GM10266 (cell line): ENCODE measurements at regions not wholly inside any gene's neighbourhood (a gene's known extent, or its start where the extent isn't known, plus 50 kb on each side); places are given as distances from the start of the nearest gene placed in this dataset.

Experiments
- DNase-seq: peaks from one replicate; pipeline ENCODE4 v3.0.0; 2012; ENCODE audit errors: extremely low spot score
- TF ChIP-seq, protein P1 (sequence below): IDR thresholded peaks from 2 replicates; pipeline ENCODE4 v1.5.1; 2012; ENCODE audit warnings: mild to moderate bottlenecking, low read depth; ENCODE audit not compliant: control insufficient read depth, insufficient read depth; ENCODE audit errors: missing control alignments

DNA sequence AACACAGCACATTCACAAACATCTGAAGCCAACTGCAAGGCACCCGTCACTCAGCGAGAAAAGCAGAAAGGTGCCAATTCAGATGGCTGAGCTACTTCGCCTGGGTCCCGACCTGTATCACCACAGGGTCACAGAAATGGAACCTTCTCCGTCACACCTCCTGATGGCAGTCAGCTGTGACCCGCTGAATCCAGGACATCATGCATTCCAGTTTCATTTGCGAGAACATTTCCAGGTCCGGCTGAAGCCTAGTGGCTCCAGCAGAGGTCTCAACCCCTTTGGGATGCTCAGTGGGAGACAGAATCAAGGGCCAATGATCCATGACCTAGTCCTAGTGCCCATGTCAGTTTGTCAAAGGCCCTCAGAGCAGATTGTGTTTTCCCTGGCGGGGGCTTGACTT, 193.6 kb upstream of the KLF14 start:
- TF ChIP-seq, protein P1, sequence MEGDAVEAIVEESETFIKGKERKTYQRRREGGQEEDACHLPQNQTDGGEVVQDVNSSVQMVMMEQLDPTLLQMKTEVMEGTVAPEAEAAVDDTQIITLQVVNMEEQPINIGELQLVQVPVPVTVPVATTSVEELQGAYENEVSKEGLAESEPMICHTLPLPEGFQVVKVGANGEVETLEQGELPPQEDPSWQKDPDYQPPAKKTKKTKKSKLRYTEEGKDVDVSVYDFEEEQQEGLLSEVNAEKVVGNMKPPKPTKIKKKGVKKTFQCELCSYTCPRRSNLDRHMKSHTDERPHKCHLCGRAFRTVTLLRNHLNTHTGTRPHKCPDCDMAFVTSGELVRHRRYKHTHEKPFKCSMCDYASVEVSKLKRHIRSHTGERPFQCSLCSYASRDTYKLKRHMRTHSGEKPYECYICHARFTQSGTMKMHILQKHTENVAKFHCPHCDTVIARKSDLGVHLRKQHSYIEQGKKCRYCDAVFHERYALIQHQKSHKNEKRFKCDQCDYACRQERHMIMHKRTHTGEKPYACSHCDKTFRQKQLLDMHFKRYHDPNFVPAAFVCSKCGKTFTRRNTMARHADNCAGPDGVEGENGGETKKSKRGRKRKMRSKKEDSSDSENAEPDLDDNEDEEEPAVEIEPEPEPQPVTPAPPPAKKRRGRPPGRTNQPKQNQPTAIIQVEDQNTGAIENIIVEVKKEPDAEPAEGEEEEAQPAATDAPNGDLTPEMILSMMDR = no peak
- DNase-seq = no peak

DNA sequence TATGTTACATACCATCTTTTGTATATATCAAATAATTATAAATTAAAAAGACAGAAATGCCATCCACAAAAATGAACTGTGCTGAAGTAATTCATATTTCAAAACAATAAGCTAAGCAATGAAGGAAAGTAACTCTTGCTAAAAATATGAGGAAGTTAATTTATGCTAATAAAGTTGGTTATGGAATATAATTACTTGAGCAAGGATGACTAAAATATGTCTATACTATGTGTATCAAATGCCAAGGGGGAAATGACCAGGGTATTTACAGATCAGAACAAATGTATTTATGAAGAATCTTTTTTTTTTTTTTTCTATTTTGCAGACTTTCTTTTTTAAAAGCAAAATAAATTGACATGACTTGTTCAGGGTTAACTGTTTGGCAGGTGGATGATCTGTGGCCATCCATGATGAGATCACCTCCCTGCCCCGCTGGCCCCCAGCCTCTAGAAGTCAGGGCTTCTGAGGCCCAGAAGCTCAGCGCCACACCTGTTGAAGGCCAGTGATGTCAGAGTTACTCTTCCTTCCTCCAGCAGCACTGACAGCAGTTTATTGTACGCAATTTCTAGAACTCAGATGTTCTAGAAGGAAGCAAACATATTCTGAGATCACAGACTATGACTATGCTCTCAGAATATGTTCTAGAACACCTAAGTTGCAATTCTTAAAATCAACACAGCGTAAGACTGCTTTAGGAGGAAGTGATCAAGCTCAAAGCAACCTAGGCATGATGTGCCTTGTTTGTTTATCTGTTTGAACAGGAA, 196.1 kb upstream of the KLF14 start:
- DNase-seq = no peak

DNA sequence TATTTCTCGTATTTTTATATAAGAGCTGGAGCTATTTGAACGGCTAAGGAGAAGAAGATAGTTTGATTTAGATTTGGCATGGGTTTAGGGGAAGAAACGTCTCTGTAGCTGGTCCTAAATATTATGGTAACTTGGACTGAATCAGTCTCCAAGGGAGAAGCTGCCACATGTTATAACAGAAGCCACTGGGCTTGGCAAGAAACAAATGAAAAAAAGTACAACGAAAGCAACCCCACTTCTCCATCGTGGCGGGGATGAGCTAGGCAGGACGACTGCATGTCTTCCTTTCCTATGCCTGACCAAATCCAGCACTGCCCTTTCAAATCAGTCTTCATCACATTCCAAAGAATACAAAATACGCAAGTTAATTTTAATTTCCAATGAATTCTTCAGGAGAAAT, 196.7 kb upstream of the KLF14 start:
- TF ChIP-seq, protein P1 = no peak
- no peak for DNase-seq

More for the DNA sequence above, 196.1 kb upstream of the KLF14 start:
- TF ChIP-seq, protein P1 = no peak

DNA sequence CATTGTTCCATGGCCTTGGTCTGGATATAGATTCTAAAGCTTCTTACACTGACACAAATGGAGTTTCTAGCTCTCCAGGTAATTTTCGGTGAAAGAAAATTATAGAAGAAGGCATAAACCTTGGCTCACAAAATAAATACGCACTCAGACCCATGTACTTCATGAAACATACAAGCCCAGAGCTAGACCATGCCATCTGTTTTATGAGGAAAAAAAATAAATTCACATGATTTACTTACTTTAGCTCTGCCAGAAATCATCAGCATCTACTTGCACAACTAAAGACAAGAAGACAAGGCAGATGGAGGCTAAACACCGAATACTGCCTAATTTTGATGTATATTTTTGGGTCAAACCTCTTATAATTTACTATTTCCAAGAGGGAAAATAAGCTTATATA, 197.4 kb upstream of the KLF14 start:
- DNase-seq = no peak
- TF ChIP-seq, protein P1 = no peak

DNA sequence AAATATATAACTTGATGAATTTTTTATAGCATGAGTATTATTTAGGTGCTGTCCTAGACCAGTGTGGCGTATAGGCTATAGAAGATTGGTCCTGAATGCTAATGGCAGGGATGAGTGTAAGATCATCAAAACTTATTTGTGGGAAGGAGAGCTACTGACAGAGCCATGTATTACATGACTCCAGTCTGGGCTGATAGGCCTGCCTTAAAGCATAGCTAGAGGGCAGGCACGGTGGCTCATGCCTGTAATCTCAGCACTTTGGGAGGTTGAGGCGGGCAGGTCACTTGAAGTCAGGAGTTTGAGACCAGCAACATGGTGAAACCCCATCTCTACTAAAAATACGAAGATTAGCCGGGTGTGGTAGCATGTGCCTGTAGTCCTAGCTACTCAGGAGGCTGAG, 198.1 kb upstream of the KLF14 start:
- TF ChIP-seq, protein P1 = no peak

DNA sequence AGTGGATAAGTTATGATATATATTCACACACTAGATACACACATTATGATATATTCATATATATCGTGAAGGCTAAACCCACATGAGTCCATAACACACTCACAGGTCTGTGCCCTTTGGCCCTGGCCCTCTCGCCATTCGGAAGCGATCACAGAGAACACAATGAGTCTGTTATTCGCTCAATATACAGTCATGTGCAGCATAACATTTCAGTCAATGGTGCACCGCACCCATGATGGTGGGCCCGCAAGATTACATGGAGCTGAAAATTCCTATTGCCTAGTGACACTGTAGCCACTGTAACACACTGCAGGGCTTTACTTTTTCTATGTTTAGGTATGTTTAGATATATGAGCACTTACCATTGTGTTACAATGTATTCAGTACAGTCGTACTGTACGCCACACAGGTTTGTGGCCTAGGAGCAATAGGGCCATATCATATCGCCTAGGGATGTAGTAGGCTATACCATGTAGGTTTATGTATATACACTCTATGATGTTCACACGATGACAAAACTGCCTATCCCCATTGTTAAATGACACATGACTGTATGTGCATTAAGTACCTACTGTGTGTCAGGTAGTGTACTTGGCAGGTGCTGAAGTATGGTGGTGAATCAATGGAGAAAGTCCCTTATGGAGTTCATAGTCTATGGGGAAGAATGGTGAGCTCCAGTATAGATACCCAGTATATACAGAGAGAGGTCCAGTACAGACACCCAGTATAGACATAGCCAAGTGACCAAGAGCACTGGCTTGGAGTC, 198.8 kb upstream of the KLF14 start:
- no peak for DNase-seq
- TF ChIP-seq, protein P1 = no peak

More for the DNA sequence above, 198.1 kb upstream of the KLF14 start:
- DNase-seq = no peak

DNA sequence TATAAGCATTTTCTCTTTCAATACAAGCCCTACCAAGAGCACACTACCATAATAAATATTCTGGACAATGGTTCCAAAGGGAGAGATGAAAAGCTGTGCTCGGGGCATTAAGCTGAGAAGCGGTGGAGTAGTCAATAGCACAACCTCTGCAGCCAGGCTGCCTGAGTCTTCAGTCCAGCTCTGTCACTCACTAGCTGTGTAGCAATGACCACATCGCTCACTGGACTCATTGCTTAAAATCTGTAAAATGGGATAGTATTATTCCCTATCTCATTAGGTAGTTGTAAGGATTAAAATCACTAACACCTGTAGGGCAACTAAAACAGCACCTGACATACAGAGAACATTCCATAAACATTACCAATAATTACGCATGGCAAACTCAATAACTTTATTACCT, 199.9 kb upstream of the KLF14 start:
- TF ChIP-seq, protein P1 = no peak
- DNase-seq = no peak
